WTC11 (cell line): ENCODE measurements at regions not wholly inside any gene's neighbourhood (a gene's known extent, or its start where the extent isn't known, plus 50 kb on each side); places are given as distances from the start of the nearest gene placed in this dataset.

Experiments used
- ATAC-seq: fragments of 200-7000 bp; cut with Tn5 transposase; 2 replicates; pipeline ENCODE4 v1.10.0; 2021; ENCODE audit warnings: mild to moderate bottlenecking, moderate library complexity
- CTCF ChIA-PET: fragments of 300-600 bp; sonication (Branson Sonifier 250); formaldehyde crosslinking; loops from one replicate; lab custom pipeline; 2021; ENCODE audit warnings: antibody characterized with exemption; lab: Charles Lee
- POLR2A ChIA-PET: fragments of 350-600 bp; sonication (Branson Sonifier 250); formaldehyde crosslinking; loops from one replicate; lab custom pipeline; 2021; ENCODE audit warnings: antibody characterized with exemption; lab: Charles Lee
- DNase-seq: peaks from one replicate; pipeline ENCODE4 v3.0.0; 2021; ENCODE audit warnings: low spot score
- H3K27ac Mint-ChIP-seq: 2 replicates; pipeline ENCODE4 v1.8.0; 2021; ENCODE audit warnings: mixed read lengths
- H3K27me3 Mint-ChIP-seq: 2 replicates; pipeline ENCODE4 v1.8.0; 2021; ENCODE audit warnings: low read depth, mild to moderate bottlenecking, moderate library complexity, mixed read lengths
- H3K36me3 Mint-ChIP-seq: 2 replicates; pipeline ENCODE4 v1.8.0; 2021; ENCODE audit warnings: mixed read lengths
- H3K4me1 Mint-ChIP-seq: 2 replicates; pipeline ENCODE4 v1.8.0; 2022; ENCODE audit warnings: mixed read lengths
- H3K4me3 Mint-ChIP-seq: 2 replicates; pipeline ENCODE4 v1.8.0; 2021; ENCODE audit warnings: mild to moderate bottlenecking, moderate library complexity, mixed read lengths
- H3K9me3 Mint-ChIP-seq: 2 replicates; pipeline ENCODE4 v1.8.0; 2021; ENCODE audit warnings: mixed read lengths
- ELF4 ChIP-seq: sonication (generic); formaldehyde crosslinking; IDR thresholded peaks from 2 replicates; pipeline ENCODE4 v1.8.1; 2022; ENCODE audit warnings: low read depth, mild to moderate bottlenecking, moderate library complexity, missing genetic modification reagents
- HMGA2 ChIP-seq: fragments of 250-450 bp; sonication (Bioruptor Pico); IDR thresholded peaks from 2 replicates; pipeline ENCODE4 v1.4.0; 2021; ENCODE audit warnings: mild to moderate bottlenecking, moderate library complexity
- JAZF1 ChIP-seq: fragments of 250-450 bp; sonication (Bioruptor Pico); IDR thresholded peaks from 2 replicates; pipeline ENCODE4 v1.9.0; 2021; ENCODE audit warnings: moderate library complexity, mild to moderate bottlenecking, inconsistent platforms
- OVOL2 ChIP-seq: fragments of 250-450 bp; sonication (Bioruptor Pico); IDR thresholded peaks from 2 replicates; pipeline ENCODE4 v1.9.0; 2021; ENCODE audit warnings: mild to moderate bottlenecking, borderline replicate concordance
- PRRX2 ChIP-seq: fragments of 250-450 bp; sonication (Bioruptor Pico); IDR thresholded peaks from 2 replicates; pipeline ENCODE4 v1.8.0; 2021; ENCODE audit warnings: mild to moderate bottlenecking
- SMAD3 ChIP-seq: sonication (generic); formaldehyde crosslinking; IDR thresholded peaks from 2 replicates; pipeline ENCODE4 v1.8.0; 2022; ENCODE audit warnings: missing genetic modification reagents, mild to moderate bottlenecking, borderline replicate concordance
- SMAD4 ChIP-seq: sonication (generic); formaldehyde crosslinking; IDR thresholded peaks from 2 replicates; pipeline ENCODE4 v1.8.0; 2022; ENCODE audit warnings: mild to moderate bottlenecking, missing genetic modification reagents
- TP53 ChIP-seq: sonication (generic); formaldehyde crosslinking; IDR thresholded peaks from 2 replicates; pipeline ENCODE4 v1.8.1; 2023; ENCODE audit warnings: mild to moderate bottlenecking, missing genetic modification reagents
- ZBTB21 ChIP-seq: sonication (generic); formaldehyde crosslinking; IDR thresholded peaks from 2 replicates; pipeline ENCODE4 v1.8.1; 2023; ENCODE audit warnings: mild to moderate bottlenecking, missing genetic modification reagents, borderline replicate concordance
- ZNF263 ChIP-seq: sonication (generic); formaldehyde crosslinking; IDR thresholded peaks from 2 replicates; pipeline ENCODE4 v1.8.1; 2022; ENCODE audit warnings: low read depth, mild to moderate bottlenecking, moderate library complexity, missing genetic modification reagents
- ZNF317 ChIP-seq: sonication (generic); formaldehyde crosslinking; IDR thresholded peaks from 2 replicates; pipeline ENCODE4 v1.8.1; 2023; ENCODE audit warnings: low read depth, mild to moderate bottlenecking, moderate library complexity, missing genetic modification reagents, borderline replicate concordance
- ZNF423 ChIP-seq: fragments of 250-450 bp; sonication (Bioruptor Pico); IDR thresholded peaks from 2 replicates; pipeline ENCODE4 v2.1.2; 2022; ENCODE audit warnings: mild to moderate bottlenecking, moderate library complexity
- ZNF671 ChIP-seq: fragments of 250-450 bp; sonication (Bioruptor Pico); IDR thresholded peaks from 2 replicates; pipeline ENCODE4 v1.8.0; 2021; ENCODE audit warnings: mild to moderate bottlenecking
- TF ChIP-seq, protein P1 (sequence below): fragments of 250-450 bp; sonication (Bioruptor Pico); IDR thresholded peaks from 2 replicates; pipeline ENCODE4 v1.9.0; 2021; ENCODE audit warnings: mild to moderate bottlenecking, borderline replicate concordance
- TF ChIP-seq, protein P2 (sequence below): fragments of 250-450 bp; sonication (Bioruptor Pico); IDR thresholded peaks from 2 replicates; pipeline ENCODE4 v1.9.0; 2021; ENCODE audit warnings: mild to moderate bottlenecking
- TF ChIP-seq, protein P3 (sequence below): sonication (generic); formaldehyde crosslinking; IDR thresholded peaks from 2 replicates; pipeline ENCODE4 v1.8.1; 2022; ENCODE audit warnings: low read depth, missing genetic modification reagents, borderline replicate concordance
- TF ChIP-seq, protein P4 (sequence below): sonication (generic); formaldehyde crosslinking; IDR thresholded peaks from 2 replicates; pipeline ENCODE4 v1.8.0; 2022; ENCODE audit warnings: mild to moderate bottlenecking, missing genetic modification reagents
- TF ChIP-seq, protein P5 (sequence below): sonication (generic); formaldehyde crosslinking; IDR thresholded peaks from 2 replicates; pipeline ENCODE4 v1.8.0; 2023; ENCODE audit warnings: missing genetic modification reagents, mild to moderate bottlenecking, borderline replicate concordance

DNA sequence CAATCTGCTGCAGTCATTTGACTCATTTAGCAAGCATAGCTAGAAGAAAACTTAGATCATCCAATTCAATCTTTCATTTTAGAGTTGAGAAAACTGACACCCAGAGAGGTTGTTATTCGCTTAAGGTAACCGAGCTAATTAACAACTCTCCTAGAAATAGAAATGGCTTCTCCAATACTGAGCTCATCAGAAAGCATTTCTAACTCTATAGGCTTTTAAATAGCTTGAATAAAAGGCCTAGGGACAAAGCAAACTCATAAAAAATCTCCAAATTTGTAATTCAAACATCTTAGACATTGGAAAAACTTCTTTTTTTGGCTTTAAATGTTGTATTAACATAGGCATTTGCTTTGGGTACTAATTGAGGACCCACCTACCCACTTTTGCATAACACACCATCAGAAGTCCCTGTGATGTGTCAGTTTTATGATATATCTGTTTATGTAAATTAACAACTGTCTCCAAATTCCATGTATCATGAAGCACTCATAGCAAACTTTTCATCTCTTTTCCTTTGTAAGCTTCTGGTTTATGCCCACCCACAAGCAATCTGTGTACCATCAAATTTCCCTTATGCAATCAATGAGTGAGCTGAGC is 343.9 kb upstream of the CHST9 start (continued):
- TF ChIP-seq, protein P1, sequence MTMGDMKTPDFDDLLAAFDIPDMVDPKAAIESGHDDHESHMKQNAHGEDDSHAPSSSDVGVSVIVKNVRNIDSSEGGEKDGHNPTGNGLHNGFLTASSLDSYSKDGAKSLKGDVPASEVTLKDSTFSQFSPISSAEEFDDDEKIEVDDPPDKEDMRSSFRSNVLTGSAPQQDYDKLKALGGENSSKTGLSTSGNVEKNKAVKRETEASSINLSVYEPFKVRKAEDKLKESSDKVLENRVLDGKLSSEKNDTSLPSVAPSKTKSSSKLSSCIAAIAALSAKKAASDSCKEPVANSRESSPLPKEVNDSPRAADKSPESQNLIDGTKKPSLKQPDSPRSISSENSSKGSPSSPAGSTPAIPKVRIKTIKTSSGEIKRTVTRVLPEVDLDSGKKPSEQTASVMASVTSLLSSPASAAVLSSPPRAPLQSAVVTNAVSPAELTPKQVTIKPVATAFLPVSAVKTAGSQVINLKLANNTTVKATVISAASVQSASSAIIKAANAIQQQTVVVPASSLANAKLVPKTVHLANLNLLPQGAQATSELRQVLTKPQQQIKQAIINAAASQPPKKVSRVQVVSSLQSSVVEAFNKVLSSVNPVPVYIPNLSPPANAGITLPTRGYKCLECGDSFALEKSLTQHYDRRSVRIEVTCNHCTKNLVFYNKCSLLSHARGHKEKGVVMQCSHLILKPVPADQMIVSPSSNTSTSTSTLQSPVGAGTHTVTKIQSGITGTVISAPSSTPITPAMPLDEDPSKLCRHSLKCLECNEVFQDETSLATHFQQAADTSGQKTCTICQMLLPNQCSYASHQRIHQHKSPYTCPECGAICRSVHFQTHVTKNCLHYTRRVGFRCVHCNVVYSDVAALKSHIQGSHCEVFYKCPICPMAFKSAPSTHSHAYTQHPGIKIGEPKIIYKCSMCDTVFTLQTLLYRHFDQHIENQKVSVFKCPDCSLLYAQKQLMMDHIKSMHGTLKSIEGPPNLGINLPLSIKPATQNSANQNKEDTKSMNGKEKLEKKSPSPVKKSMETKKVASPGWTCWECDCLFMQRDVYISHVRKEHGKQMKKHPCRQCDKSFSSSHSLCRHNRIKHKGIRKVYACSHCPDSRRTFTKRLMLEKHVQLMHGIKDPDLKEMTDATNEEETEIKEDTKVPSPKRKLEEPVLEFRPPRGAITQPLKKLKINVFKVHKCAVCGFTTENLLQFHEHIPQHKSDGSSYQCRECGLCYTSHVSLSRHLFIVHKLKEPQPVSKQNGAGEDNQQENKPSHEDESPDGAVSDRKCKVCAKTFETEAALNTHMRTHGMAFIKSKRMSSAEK (CRISPR knock-in tag) = no peak
- TF ChIP-seq, protein P2, sequence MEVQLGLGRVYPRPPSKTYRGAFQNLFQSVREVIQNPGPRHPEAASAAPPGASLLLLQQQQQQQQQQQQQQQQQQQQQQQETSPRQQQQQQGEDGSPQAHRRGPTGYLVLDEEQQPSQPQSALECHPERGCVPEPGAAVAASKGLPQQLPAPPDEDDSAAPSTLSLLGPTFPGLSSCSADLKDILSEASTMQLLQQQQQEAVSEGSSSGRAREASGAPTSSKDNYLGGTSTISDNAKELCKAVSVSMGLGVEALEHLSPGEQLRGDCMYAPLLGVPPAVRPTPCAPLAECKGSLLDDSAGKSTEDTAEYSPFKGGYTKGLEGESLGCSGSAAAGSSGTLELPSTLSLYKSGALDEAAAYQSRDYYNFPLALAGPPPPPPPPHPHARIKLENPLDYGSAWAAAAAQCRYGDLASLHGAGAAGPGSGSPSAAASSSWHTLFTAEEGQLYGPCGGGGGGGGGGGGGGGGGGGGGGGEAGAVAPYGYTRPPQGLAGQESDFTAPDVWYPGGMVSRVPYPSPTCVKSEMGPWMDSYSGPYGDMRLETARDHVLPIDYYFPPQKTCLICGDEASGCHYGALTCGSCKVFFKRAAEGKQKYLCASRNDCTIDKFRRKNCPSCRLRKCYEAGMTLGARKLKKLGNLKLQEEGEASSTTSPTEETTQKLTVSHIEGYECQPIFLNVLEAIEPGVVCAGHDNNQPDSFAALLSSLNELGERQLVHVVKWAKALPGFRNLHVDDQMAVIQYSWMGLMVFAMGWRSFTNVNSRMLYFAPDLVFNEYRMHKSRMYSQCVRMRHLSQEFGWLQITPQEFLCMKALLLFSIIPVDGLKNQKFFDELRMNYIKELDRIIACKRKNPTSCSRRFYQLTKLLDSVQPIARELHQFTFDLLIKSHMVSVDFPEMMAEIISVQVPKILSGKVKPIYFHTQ = no peak
- TF ChIP-seq, all 79 proteins: peak for 0

DNA sequence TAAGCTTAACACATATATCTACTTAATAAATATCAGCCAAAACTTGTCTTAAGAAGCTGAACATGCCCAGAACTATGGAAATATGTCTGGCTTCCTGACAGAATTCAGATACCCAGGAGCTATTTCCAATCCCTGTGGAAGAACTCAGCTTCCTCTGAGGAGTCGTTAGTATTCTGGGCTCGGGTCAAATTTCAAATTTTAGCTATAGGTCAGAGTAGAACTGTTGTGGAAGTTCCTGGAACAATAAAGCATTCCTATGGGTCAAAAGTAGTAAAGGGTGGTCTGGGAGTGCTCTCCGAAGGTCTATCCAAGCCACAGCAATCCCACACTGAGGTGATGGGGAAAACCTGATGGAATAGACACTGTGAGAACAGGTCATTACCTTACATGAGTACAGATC is 342.7 kb upstream of the CHST9 start:
- POLR2A ChIA-PET = no interaction called here
- H3K4me3 Mint-ChIP-seq = no peak overlapping the region
- H3K27ac Mint-ChIP-seq = no peak overlapping the region
- H3K27me3 Mint-ChIP-seq = no peaks in the 10 kb centered on the region; the same call in 1 of the 2 replicates
- H3K4me1 Mint-ChIP-seq = peaks cover 10% of the 10 kb centered on the region
- peaks cover 13% of the 10 kb centered on the region for H3K36me3 Mint-ChIP-seq
- ATAC-seq (no peak; the same call in 1 of the 2 replicates), DNase-seq (no peak)
- CTCF ChIA-PET = no interaction called here
- TF ChIP-seq ZBTB21 (CRISPR knock-in tag) (no peak), OVOL2 (CRISPR knock-in tag) (no peak), TP53 (CRISPR knock-in tag) (no peak), SMAD4 (CRISPR knock-in tag) (no peak), ZNF423 (no peak), ZNF263 (CRISPR knock-in tag) (no peak), ZNF671 (CRISPR knock-in tag) (no peak), HMGA2 (CRISPR knock-in tag) (no peak)
- TF ChIP-seq, protein P3, sequence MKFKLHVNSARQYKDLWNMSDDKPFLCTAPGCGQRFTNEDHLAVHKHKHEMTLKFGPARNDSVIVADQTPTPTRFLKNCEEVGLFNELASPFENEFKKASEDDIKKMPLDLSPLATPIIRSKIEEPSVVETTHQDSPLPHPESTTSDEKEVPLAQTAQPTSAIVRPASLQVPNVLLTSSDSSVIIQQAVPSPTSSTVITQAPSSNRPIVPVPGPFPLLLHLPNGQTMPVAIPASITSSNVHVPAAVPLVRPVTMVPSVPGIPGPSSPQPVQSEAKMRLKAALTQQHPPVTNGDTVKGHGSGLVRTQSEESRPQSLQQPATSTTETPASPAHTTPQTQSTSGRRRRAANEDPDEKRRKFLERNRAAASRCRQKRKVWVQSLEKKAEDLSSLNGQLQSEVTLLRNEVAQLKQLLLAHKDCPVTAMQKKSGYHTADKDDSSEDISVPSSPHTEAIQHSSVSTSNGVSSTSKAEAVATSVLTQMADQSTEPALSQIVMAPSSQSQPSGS (CRISPR knock-in tag) = no peak
- H3K9me3 Mint-ChIP-seq = peaks cover 27% of the 10 kb centered on the region

DNA sequence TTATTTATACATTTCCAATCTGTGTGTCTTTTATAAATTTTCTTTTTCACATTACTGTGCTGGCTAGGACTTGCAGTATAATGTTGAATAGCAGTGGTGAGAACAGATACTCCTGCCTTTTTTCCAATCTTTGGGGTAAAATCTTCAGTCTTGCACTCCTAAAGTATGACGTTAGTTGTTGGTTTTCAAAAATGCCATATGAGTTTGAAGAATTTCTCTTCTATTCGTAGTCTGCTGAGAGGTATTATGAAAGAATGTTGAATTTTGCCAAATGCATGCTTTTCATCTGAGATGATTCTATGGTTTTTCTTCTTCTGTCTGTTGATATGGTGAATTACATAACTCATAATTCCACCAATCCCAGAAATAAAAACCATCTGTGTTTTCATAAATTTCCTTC is 335.3 kb upstream of the CHST9 start:
- H3K27me3 Mint-ChIP-seq = no peaks in the 10 kb centered on the region
- H3K36me3 Mint-ChIP-seq = 0 out of 2 replicates have a peak, but pooled peaks cover 3% of the 10 kb centered on the region
- ChIA-PET POLR2A (no interaction called here), CTCF (no interaction called here)
- peaks cover 13% of the 10 kb centered on the region; the same call in 1 of the 2 replicates for H3K9me3 Mint-ChIP-seq
- peaks cover 7% of the 10 kb centered on the region for H3K4me1 Mint-ChIP-seq
- ATAC-seq (no peak), DNase-seq (no peak)
- H3K27ac Mint-ChIP-seq = no peak overlapping the region
- no peak overlapping the region for H3K4me3 Mint-ChIP-seq
- TF ChIP-seq, protein P4, sequence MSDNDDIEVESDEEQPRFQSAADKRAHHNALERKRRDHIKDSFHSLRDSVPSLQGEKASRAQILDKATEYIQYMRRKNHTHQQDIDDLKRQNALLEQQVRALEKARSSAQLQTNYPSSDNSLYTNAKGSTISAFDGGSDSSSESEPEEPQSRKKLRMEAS (CRISPR knock-in tag) = no peak
- TF ChIP-seq HMGA2 (CRISPR knock-in tag) (no peak), JAZF1 (CRISPR knock-in tag) (no peak), PRRX2 (CRISPR knock-in tag) (no peak), SMAD3 (CRISPR knock-in tag) (no peak), ELF4 (CRISPR knock-in tag) (no peak), ZNF317 (no peak)
- TF ChIP-seq, protein P5, sequence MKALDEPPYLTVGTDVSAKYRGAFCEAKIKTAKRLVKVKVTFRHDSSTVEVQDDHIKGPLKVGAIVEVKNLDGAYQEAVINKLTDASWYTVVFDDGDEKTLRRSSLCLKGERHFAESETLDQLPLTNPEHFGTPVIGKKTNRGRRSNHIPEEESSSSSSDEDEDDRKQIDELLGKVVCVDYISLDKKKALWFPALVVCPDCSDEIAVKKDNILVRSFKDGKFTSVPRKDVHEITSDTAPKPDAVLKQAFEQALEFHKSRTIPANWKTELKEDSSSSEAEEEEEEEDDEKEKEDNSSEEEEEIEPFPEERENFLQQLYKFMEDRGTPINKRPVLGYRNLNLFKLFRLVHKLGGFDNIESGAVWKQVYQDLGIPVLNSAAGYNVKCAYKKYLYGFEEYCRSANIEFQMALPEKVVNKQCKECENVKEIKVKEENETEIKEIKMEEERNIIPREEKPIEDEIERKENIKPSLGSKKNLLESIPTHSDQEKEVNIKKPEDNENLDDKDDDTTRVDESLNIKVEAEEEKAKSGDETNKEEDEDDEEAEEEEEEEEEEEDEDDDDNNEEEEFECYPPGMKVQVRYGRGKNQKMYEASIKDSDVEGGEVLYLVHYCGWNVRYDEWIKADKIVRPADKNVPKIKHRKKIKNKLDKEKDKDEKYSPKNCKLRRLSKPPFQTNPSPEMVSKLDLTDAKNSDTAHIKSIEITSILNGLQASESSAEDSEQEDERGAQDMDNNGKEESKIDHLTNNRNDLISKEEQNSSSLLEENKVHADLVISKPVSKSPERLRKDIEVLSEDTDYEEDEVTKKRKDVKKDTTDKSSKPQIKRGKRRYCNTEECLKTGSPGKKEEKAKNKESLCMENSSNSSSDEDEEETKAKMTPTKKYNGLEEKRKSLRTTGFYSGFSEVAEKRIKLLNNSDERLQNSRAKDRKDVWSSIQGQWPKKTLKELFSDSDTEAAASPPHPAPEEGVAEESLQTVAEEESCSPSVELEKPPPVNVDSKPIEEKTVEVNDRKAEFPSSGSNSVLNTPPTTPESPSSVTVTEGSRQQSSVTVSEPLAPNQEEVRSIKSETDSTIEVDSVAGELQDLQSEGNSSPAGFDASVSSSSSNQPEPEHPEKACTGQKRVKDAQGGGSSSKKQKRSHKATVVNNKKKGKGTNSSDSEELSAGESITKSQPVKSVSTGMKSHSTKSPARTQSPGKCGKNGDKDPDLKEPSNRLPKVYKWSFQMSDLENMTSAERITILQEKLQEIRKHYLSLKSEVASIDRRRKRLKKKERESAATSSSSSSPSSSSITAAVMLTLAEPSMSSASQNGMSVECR (CRISPR knock-in tag) = no peak
